HCT116 (cell line): ENCODE measurements at regions not wholly inside any gene's neighbourhood (a gene's known extent, or its start where the extent isn't known, plus 50 kb on each side); places are given as distances from the start of the nearest gene placed in this dataset.

Source experiments
- ATAC-seq: fragments of 200-7000 bp; cut with Tn5 transposase; 2 replicates; pipeline ENCODE4 v1.9.1; 2020; ENCODE audit warnings: mild to moderate bottlenecking, moderate library complexity
- BruUV-seq: library from RNA; stranded (reverse); fragments of 400-500 nt; replicated peaks from 2 replicates; lab custom pipeline; 2021; lab: Mats Ljungman, UMichigan
- CTCF ChIA-PET: fragments of 300-600 bp; sonication (Branson Sonifier 250); formaldehyde crosslinking; loops from one replicate; lab custom pipeline; 2021; ENCODE audit warnings: antibody characterized with exemption; lab: Charles Lee
- POLR2A ChIA-PET: fragments of 300-600, 350-600 bp; sonication (Branson Sonifier 250); formaldehyde crosslinking; loops from one replicate; lab custom pipeline; 2021; ENCODE audit warnings: antibody characterized with exemption; lab: Charles Lee
- RAD21 ChIA-PET, 2 experiments: fragments of 300-600 bp; sonication (Branson Sonifier 250); formaldehyde crosslinking; loops; one replicate each; lab custom pipeline; 2023; ENCODE audit warnings: low total read pairs in 2 of 2; ENCODE audit not compliant: uncharacterized antibody in 2 of 2, unreplicated experiment in 2 of 2, low non-redundant PET in 1 of 2; lab: Charles Lee
- DNase-seq: peaks from one replicate; pipeline ENCODE4 v3.0.0-alpha.2; 2010; ENCODE audit warnings: low read depth, low spot score
- H2AFZ ChIP-seq: fragments of 200-600 bp; shearing (Covaris generic), sonication (generic); 2 replicates; pipeline ENCODE4 v1.6.1; 2017; ENCODE audit warnings: low read depth, mixed run types, mixed read lengths, antibody characterized with exemption, low read length; ENCODE audit not compliant: poor library complexity, severe bottlenecking
- H3K27ac ChIP-seq: 2 replicates; pipeline ENCODE4 v1.5.1; 2012; ENCODE audit warnings: low read depth, low read length
- H3K27me3 ChIP-seq: fragments of 200-600 bp; sonication (generic); 2 replicates; pipeline ENCODE4 v1.6.1; 2016; ENCODE audit warnings: mixed run types, low read length, mixed read lengths; ENCODE audit not compliant: insufficient read depth
- H3K36me3 ChIP-seq, 2 experiments: fragments of 200-500 bp in 1 of 2; fragments of 200-600 bp in 1 of 2; sonication (Bioruptor generic) in 1 of 2; sonication (generic) in 1 of 2; 2 replicates each; pipeline versions ENCODE4 v1.5.1 to v1.6.1; 2014 to 2016; ENCODE audit warnings: low read length in 2 of 2, inconsistent platforms in 1 of 2, mixed read lengths in 1 of 2, mixed run types in 1 of 2; ENCODE audit not compliant: insufficient read depth in 2 of 2, control insufficient read depth in 1 of 2
- H3K4me1 ChIP-seq, 2 experiments: fragments of 200-600 bp in 1 of 2; sonication (generic) in 1 of 2; 2 replicates each; pipeline versions ENCODE4 v1.5.1 to v1.6.1; 2012 to 2017; ENCODE audit warnings: low read length in 2 of 2, inconsistent platforms in 1 of 2, mild to moderate bottlenecking in 1 of 2, mixed read lengths in 1 of 2, mixed run types in 1 of 2, moderate library complexity in 1 of 2; ENCODE audit not compliant: insufficient read depth in 2 of 2, control insufficient read depth in 1 of 2
- H3K4me2 ChIP-seq: fragments of 200-600 bp; sonication (generic); 2 replicates; pipeline ENCODE4 v1.6.1; 2017; ENCODE audit warnings: mixed run types, low read length, mixed read lengths
- H3K4me3 ChIP-seq, 2 experiments: fragments of 200-600 bp in 1 of 2; sonication (generic) in 1 of 2; replicated peaks in 1 of 2; 2 replicates each; pipeline ENCODE4 v1.5.1; 2011 to 2016; ENCODE audit warnings: low read length in 2 of 2, control low read depth in 1 of 2, low read depth in 1 of 2, mild to moderate bottlenecking in 1 of 2, mixed read lengths in 1 of 2, mixed run types in 1 of 2
- H3K79me2 ChIP-seq: fragments of 200-600 bp; sonication (generic); 2 replicates; pipeline ENCODE4 v1.6.1; 2017; ENCODE audit warnings: mild to moderate bottlenecking, mixed run types, low read length, moderate library complexity, mixed read lengths; ENCODE audit not compliant: insufficient read depth
- H3K9ac ChIP-seq: fragments of 200-600 bp; sonication (generic); 2 replicates; pipeline ENCODE4 v1.6.1; 2016; ENCODE audit warnings: low read length, mixed read lengths
- H3K9me2 ChIP-seq: fragments of 200-600 bp; sonication (generic), shearing (Covaris generic); 2 replicates; pipeline ENCODE4 v1.6.1; 2017; ENCODE audit warnings: mixed run types, mild to moderate bottlenecking, moderate library complexity; ENCODE audit not compliant: insufficient read depth
- H3K9me3 ChIP-seq, 2 experiments: fragments of 200-500 bp in 1 of 2; fragments of 200-600 bp in 1 of 2; sonication (Bioruptor generic) in 1 of 2; sonication (generic) in 1 of 2; 2 replicates each; pipeline ENCODE4 v1.6.1; 2014 to 2017; ENCODE audit warnings: low read length in 2 of 2, mixed read lengths in 2 of 2, inconsistent platforms in 1 of 2, low read depth in 1 of 2, mild to moderate bottlenecking in 1 of 2, mixed run types in 1 of 2, moderate library complexity in 1 of 2; ENCODE audit not compliant: control insufficient read depth in 1 of 2, insufficient read depth in 1 of 2
- H4K20me1 ChIP-seq: fragments of 200-600 bp; sonication (generic), shearing (Covaris generic); 2 replicates; pipeline ENCODE4 v1.6.1; 2017; ENCODE audit warnings: mixed run types, mild to moderate bottlenecking, moderate library complexity; ENCODE audit not compliant: insufficient read depth
- ATF3 ChIP-seq: IDR thresholded peaks from 2 replicates; pipeline ENCODE4 v1.6.1; 2012
- CEBPB ChIP-seq: IDR thresholded peaks from 2 replicates; pipeline ENCODE4 v1.6.1; 2012; ENCODE audit warnings: low read depth
- CTCF ChIP-seq, 3 experiments: fragments of 200-600 bp in 1 of 3; sonication (generic) in 1 of 3; IDR thresholded peaks in 2 of 3; conservative IDR thresholded peaks in 1 of 3; 2 replicates each; pipeline ENCODE4 v1.5.1; 2012 to 2017; ENCODE audit warnings: low read depth in 2 of 3, low read length in 2 of 3, antibody characterized with exemption in 1 of 3, borderline replicate concordance in 1 of 3, control low read depth in 1 of 3, mild to moderate bottlenecking in 1 of 3, mixed read lengths in 1 of 3, mixed run types in 1 of 3, moderate library complexity in 1 of 3; ENCODE audit not compliant: insufficient read depth in 1 of 3
- EGR1 ChIP-seq: IDR thresholded peaks from 2 replicates; pipeline ENCODE4 v1.6.1; 2012; ENCODE audit warnings: low read depth
- EZH2 ChIP-seq: fragments of 200-600 bp; sonication (generic); IDR thresholded peaks from 2 replicates; pipeline ENCODE4 v1.6.1; 2017; ENCODE audit warnings: antibody characterized with exemption, mixed run types
- EZH2phosphoT487 ChIP-seq: fragments of 200-600 bp; IDR thresholded peaks from 2 replicates; pipeline ENCODE4 v1.6.1; 2018; ENCODE audit warnings: antibody characterized with exemption, borderline replicate concordance
- FOSL1 ChIP-seq: IDR thresholded peaks from 2 replicates; pipeline ENCODE4 v1.6.1; 2012; ENCODE audit warnings: low read depth
- JUND ChIP-seq: IDR thresholded peaks from 2 replicates; pipeline ENCODE4 v1.6.1; 2012
- MAX ChIP-seq: IDR thresholded peaks from 2 replicates; pipeline ENCODE4 v1.6.1; 2012
- POLR2A ChIP-seq: IDR thresholded peaks from 2 replicates; pipeline ENCODE4 v1.7.0; 2011; ENCODE audit warnings: borderline replicate concordance; ENCODE audit not compliant: insufficient read depth, insufficient read length; ENCODE audit errors: extremely low read depth
- POLR2AphosphoS5 ChIP-seq: IDR thresholded peaks from 2 replicates; pipeline ENCODE4 v1.6.1; 2011; ENCODE audit warnings: mild to moderate bottlenecking, low read depth, low read length, moderate library complexity
- RAD21 ChIP-seq: IDR thresholded peaks from 2 replicates; pipeline ENCODE4 v1.6.1; 2012; ENCODE audit warnings: low read depth, mild to moderate bottlenecking
- SIN3A ChIP-seq: IDR thresholded peaks from 2 replicates; pipeline ENCODE4 v1.6.1; 2012; ENCODE audit warnings: low read depth
- SP1 ChIP-seq: IDR thresholded peaks from 2 replicates; pipeline ENCODE4 v1.6.1; 2012; ENCODE audit warnings: low read depth
- SRF ChIP-seq: IDR thresholded peaks from 2 replicates; pipeline ENCODE4 v1.6.1; 2012; ENCODE audit warnings: low read depth
- TCF7L2 ChIP-seq: IDR thresholded peaks from 2 replicates; pipeline ENCODE4 v1.7.0; 2011; ENCODE audit warnings: borderline replicate concordance, inconsistent platforms; ENCODE audit not compliant: insufficient read depth, insufficient read length; ENCODE audit errors: extremely low read depth
- ZBTB33 ChIP-seq: IDR thresholded peaks from 2 replicates; pipeline ENCODE4 v1.6.1; 2011; ENCODE audit warnings: mild to moderate bottlenecking, low read length, moderate library complexity; ENCODE audit not compliant: insufficient replicate concordance; ENCODE audit errors: extremely low read depth
- ZFX ChIP-seq: fragments of 450-650 bp; IDR thresholded peaks from 2 replicates; pipeline ENCODE4 v1.6.1; 2017
- intact Hi-C: fragments of 100-400 bp; cut with micrococcal nuclease; formaldehyde crosslinking; loops from 2 replicates; pipeline ENCODE4 v1.10.0; 2022
- TF ChIP-seq, protein P1 (sequence below): IDR thresholded peaks from 2 replicates; pipeline ENCODE4 v1.6.1; 2012; ENCODE audit warnings: low read depth

- no peaks in the 10 kb centered on the region for H3K9me3 ChIP-seq
- H3K79me2 ChIP-seq, result no peaks in the 10 kb centered on the region
- no peak overlapping the region for H3K4me2 ChIP-seq
- intact Hi-C loops, result no loop called here
- no peaks in the 10 kb centered on the region for H4K20me1 ChIP-seq
- RAD21 ChIA-PET, result no interaction called here
- POLR2A ChIA-PET, result no interaction called here
- no peak overlapping the region for H3K9ac ChIP-seq
- BruUV-seq, result no TSS peak
- no peaks in the 10 kb centered on the region for H3K27me3 ChIP-seq
- no peaks in the 10 kb centered on the region for H3K9me2 ChIP-seq
- DNase-seq (no peak), ATAC-seq (no peak)
- TF ChIP-seq ZBTB33 (no peak), SRF (no peak), RAD21 (no peak), CTCF (IDR thresholded peaks at IDR 0.05 in 2 of 3, conservative IDR thresholded peaks at IDR 0.05 in 1 of 3; ENCODE audit: borderline replicate concordance in 1 of 3, insufficient read depth in 1 of 3, low read depth in 2 of 3, low read length in 2 of 3) (no peak), SP1 (no peak), JUND (no peak), TCF7L2 (no peak), EZH2phosphoT487 (no peak), POLR2A (no peak), EGR1 (no peak), CEBPB (no peak), FOSL1 (no peak), SIN3A (no peak), MAX (no peak), EZH2 (no peak), POLR2AphosphoS5 (no peak), ATF3 (no peak), ZFX (no peak)
- TF ChIP-seq, protein P1, sequence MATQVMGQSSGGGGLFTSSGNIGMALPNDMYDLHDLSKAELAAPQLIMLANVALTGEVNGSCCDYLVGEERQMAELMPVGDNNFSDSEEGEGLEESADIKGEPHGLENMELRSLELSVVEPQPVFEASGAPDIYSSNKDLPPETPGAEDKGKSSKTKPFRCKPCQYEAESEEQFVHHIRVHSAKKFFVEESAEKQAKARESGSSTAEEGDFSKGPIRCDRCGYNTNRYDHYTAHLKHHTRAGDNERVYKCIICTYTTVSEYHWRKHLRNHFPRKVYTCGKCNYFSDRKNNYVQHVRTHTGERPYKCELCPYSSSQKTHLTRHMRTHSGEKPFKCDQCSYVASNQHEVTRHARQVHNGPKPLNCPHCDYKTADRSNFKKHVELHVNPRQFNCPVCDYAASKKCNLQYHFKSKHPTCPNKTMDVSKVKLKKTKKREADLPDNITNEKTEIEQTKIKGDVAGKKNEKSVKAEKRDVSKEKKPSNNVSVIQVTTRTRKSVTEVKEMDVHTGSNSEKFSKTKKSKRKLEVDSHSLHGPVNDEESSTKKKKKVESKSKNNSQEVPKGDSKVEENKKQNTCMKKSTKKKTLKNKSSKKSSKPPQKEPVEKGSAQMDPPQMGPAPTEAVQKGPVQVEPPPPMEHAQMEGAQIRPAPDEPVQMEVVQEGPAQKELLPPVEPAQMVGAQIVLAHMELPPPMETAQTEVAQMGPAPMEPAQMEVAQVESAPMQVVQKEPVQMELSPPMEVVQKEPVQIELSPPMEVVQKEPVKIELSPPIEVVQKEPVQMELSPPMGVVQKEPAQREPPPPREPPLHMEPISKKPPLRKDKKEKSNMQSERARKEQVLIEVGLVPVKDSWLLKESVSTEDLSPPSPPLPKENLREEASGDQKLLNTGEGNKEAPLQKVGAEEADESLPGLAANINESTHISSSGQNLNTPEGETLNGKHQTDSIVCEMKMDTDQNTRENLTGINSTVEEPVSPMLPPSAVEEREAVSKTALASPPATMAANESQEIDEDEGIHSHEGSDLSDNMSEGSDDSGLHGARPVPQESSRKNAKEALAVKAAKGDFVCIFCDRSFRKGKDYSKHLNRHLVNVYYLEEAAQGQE, result no peak
- no peaks in the 10 kb centered on the region for H3K36me3 ChIP-seq
- H2AFZ ChIP-seq, result no peak overlapping the region
- no peak overlapping the region for H3K27ac ChIP-seq
- H3K4me3 ChIP-seq, result no peak overlapping the region
- no peaks in the 10 kb centered on the region; a peak in 1 of 4 replicates for H3K4me1 ChIP-seq
- CTCF ChIA-PET, result no interaction called here
These were observed 255.1 kb upstream of the TPM1 start for GRCh38 chr15:62787401-62787800.
